ENCODE measurements at regions not wholly inside any gene's neighbourhood (a gene's known extent, or its start where the extent isn't known, plus 50 kb on each side); places are given as distances from the start of the nearest gene placed in this dataset.

- Mint-ChIP-seq H3K27me3 (ENCODE audit: unreplicated experiment) (no peaks in the 10 kb centered on the region), H3K27ac (ENCODE audit: unreplicated experiment) (peak overlapping the region; percentile 27), H3K36me3 (ENCODE audit: unreplicated experiment) (no peaks in the 10 kb centered on the region), H3K9me3 (ENCODE audit: unreplicated experiment) (peaks cover 12% of the 10 kb centered on the region), H3K4me3 (ENCODE audit: unreplicated experiment) (no peak overlapping the region), H3K4me1 (ENCODE audit: unreplicated experiment) (peaks cover 46% of the 10 kb centered on the region)
- TF ChIP-seq CTCF (IDR thresholded peaks at IDR 0.05) = no peak
- no peak for DNase-seq (ENCODE audit: extremely low spot score, unreplicated experiment)
Observed at GRCh38 chr6:22468256-22468965, 101.0 kb upstream of the HDGFL1 start.

GRCh38 chr6:22470454-22471131 lies 98.8 kb upstream of the HDGFL1 start:
- DNase-seq (ENCODE audit: extremely low spot score, unreplicated experiment) = no peak
- no peak for TF ChIP-seq CTCF (IDR thresholded peaks at IDR 0.05)
- no peaks in the 10 kb centered on the region for H3K27me3 Mint-ChIP-seq (ENCODE audit: unreplicated experiment)
- H3K27ac Mint-ChIP-seq (ENCODE audit: unreplicated experiment) = peak overlapping the region; percentile 81
- H3K4me1 Mint-ChIP-seq (ENCODE audit: unreplicated experiment) = peaks cover 46% of the 10 kb centered on the region
- H3K4me3 Mint-ChIP-seq (ENCODE audit: unreplicated experiment) = no peak overlapping the region
- no peaks in the 10 kb centered on the region for H3K36me3 Mint-ChIP-seq (ENCODE audit: unreplicated experiment)
- H3K9me3 Mint-ChIP-seq (ENCODE audit: unreplicated experiment) = peaks cover 6% of the 10 kb centered on the region

- H3K4me3 Mint-ChIP-seq (ENCODE audit: unreplicated experiment) = no peak overlapping the region
- H3K27me3 Mint-ChIP-seq (ENCODE audit: unreplicated experiment) = no peaks in the 10 kb centered on the region
- peak overlapping the region; percentile 81 for H3K27ac Mint-ChIP-seq (ENCODE audit: unreplicated experiment)
- DNase-seq (ENCODE audit: extremely low spot score, unreplicated experiment) = no peak
- H3K36me3 Mint-ChIP-seq (ENCODE audit: unreplicated experiment) = no peaks in the 10 kb centered on the region
- H3K4me1 Mint-ChIP-seq (ENCODE audit: unreplicated experiment) = peaks cover 46% of the 10 kb centered on the region
- peak; percentile 56 for TF ChIP-seq CTCF (IDR thresholded peaks at IDR 0.05)
- peaks cover 4% of the 10 kb centered on the region for H3K9me3 Mint-ChIP-seq (ENCODE audit: unreplicated experiment)
Observed at GRCh38 chr6:22471132-22471690, 98.2 kb upstream of the HDGFL1 start.

- no peak for DNase-seq (ENCODE audit: extremely low spot score, unreplicated experiment)
- Mint-ChIP-seq H3K36me3 (ENCODE audit: unreplicated experiment) (no peaks in the 10 kb centered on the region), H3K4me3 (ENCODE audit: unreplicated experiment) (no peak overlapping the region), H3K4me1 (ENCODE audit: unreplicated experiment) (peaks cover 50% of the 10 kb centered on the region), H3K27ac (ENCODE audit: unreplicated experiment) (peak overlapping the region; percentile 67), H3K9me3 (ENCODE audit: unreplicated experiment) (peaks cover 4% of the 10 kb centered on the region), H3K27me3 (ENCODE audit: unreplicated experiment) (no peaks in the 10 kb centered on the region)
- no peak for TF ChIP-seq CTCF (IDR thresholded peaks at IDR 0.05)
Observed at GRCh38 chr6:22471746-22472145, 97.6 kb upstream of the HDGFL1 start.

- H3K36me3 Mint-ChIP-seq (ENCODE audit: unreplicated experiment) = no peaks in the 10 kb centered on the region
- no peak for DNase-seq (ENCODE audit: extremely low spot score, unreplicated experiment)
- H3K4me3 Mint-ChIP-seq (ENCODE audit: unreplicated experiment) = no peak overlapping the region
- no peak overlapping the region for H3K27ac Mint-ChIP-seq (ENCODE audit: unreplicated experiment)
- peaks cover 4% of the 10 kb centered on the region for H3K9me3 Mint-ChIP-seq (ENCODE audit: unreplicated experiment)
- H3K4me1 Mint-ChIP-seq (ENCODE audit: unreplicated experiment) = peaks cover 35% of the 10 kb centered on the region
- no peaks in the 10 kb centered on the region for H3K27me3 Mint-ChIP-seq (ENCODE audit: unreplicated experiment)
- TF ChIP-seq CTCF (IDR thresholded peaks at IDR 0.05) = no peak
Observed at GRCh38 chr6:22473991-22474682, 95.2 kb upstream of the HDGFL1 start.

Measured in osteocyte (in vitro differentiated cells).